ENCODE measurements at regions not wholly inside any gene's neighbourhood (a gene's known extent, or its start where the extent isn't known, plus 50 kb on each side); places are given as distances from the start of the nearest gene placed in this dataset.

GRCh38 chr20:22333885-22334545 is 250.4 kb downstream of the FOXA2 start:
- TF ChIP-seq CTCF (IDR thresholded peaks at IDR 0.05) = peak; percentile 56 to 72

GRCh38 chr20:22324505-22324904 is 259.9 kb downstream of the FOXA2 start:
- Histone ChIP-seq H3K27ac (no peak overlapping the region), H3K4me3 (no peak overlapping the region), H3K9me3 (no peaks in the 10 kb centered on the region), H3K4me1 (no peaks in the 10 kb centered on the region), H3K27me3 (peaks cover 0 to 12% of the 10 kb centered on the region in 2 donors), H3K36me3 (no peaks in the 10 kb centered on the region)
- no peak for DNase-seq
- TF ChIP-seq CTCF (IDR thresholded peaks at IDR 0.05) = no peak
- intact Hi-C loops (cut with DNase I; ENCODE audit: low total_unique reads) = no loop called here

More at GRCh38 chr20:22333885-22334545, 250.4 kb downstream of the FOXA2 start:
- Histone ChIP-seq H3K36me3 (no peaks in the 10 kb centered on the region), H3K27me3 (peaks cover 0 to 42% of the 10 kb centered on the region in 2 donors), H3K9me3 (no peaks in the 10 kb centered on the region), H3K4me1 (no peaks in the 10 kb centered on the region), H3K4me3 (no peak overlapping the region), H3K27ac (no peak overlapping the region)
- DNase-seq = peak in 1 of 2 donors; percentile 44
- intact Hi-C loops (cut with DNase I; ENCODE audit: low total_unique reads) = loop anchor here (5.0 kb wide), 1 partner anchor 348 kb away; no protein-coding TSS in a partner anchor

- Histone ChIP-seq H3K27ac (no peak overlapping the region), H3K4me1 (no peaks in the 10 kb centered on the region), H3K9me3 (no peaks in the 10 kb centered on the region), H3K4me3 (no peak overlapping the region), H3K27me3 (peaks cover 0 to 14% of the 10 kb centered on the region in 2 donors), H3K36me3 (no peaks in the 10 kb centered on the region)
- no peak for DNase-seq
- intact Hi-C loops (cut with DNase I; ENCODE audit: low total_unique reads) = no loop called here
- TF ChIP-seq CTCF (IDR thresholded peaks at IDR 0.05) = no peak
These were observed 261.9 kb downstream of the FOXA2 start for GRCh38 chr20:22322513-22322912.

GRCh38 chr20:22321191-22321590 is 263.2 kb downstream of the FOXA2 start:
- no peak for TF ChIP-seq CTCF (IDR thresholded peaks at IDR 0.05)
- Histone ChIP-seq H3K4me1 (no peaks in the 10 kb centered on the region), H3K9me3 (no peaks in the 10 kb centered on the region), H3K27ac (no peak overlapping the region), H3K4me3 (no peak overlapping the region), H3K36me3 (no peaks in the 10 kb centered on the region), H3K27me3 (peaks cover 0 to 14% of the 10 kb centered on the region in 2 donors)
- intact Hi-C loops (cut with DNase I; ENCODE audit: low total_unique reads) = no loop called here
- no peak for DNase-seq

GRCh38 chr20:22320245-22320915 is 264.0 kb downstream of the FOXA2 start:
- intact Hi-C loops (cut with DNase I; ENCODE audit: low total_unique reads) = no loop called here
- H3K9me3 ChIP-seq = no peaks in the 10 kb centered on the region
- H3K27ac ChIP-seq = no peak overlapping the region
- H3K27me3 ChIP-seq = peaks cover 0 to 17% of the 10 kb centered on the region in 2 donors
- no peak for DNase-seq
- no peaks in the 10 kb centered on the region for H3K36me3 ChIP-seq
- no peak for TF ChIP-seq CTCF (IDR thresholded peaks at IDR 0.05)
- H3K4me1 ChIP-seq = no peaks in the 10 kb centered on the region
- no peak overlapping the region for H3K4me3 ChIP-seq
